Stimulated activated effector memory CD8-positive, alpha-beta T cell treated with anti-CD3 and anti-CD28 coated beads, Interleukin-12 subunit alpha, Interleukin-12 subunit beta, amount 100 ng/mL, for 72 hours (primary cell): ENCODE measurements at regions not wholly inside any gene's neighbourhood (a gene's known extent, or its start where the extent isn't known, plus 50 kb on each side); places are given as distances from the start of the nearest gene placed in this dataset.
A peak's percentile ranks its signal among the peaks of the same experiment; 100 is the strongest.
"Not testable (repeated sequence)": the region's sequence is repeated elsewhere in the genome, so short reads cannot be mapped to it uniquely, and the experiment has no call there.

Source experiments
- ATAC-seq: fragments of 150-1000 bp; cut with Tn5 transposase; 2 replicates; pipeline ENCODE4 v1.10.0; 2021
- DNase-seq, 2 donors: peaks; one replicate each; pipeline ENCODE4 v3.0.0; 2021 to 2022; ENCODE audit warnings: low spot score in 2 of 2
- H3K27ac Mint-ChIP-seq: one replicate; pipeline ENCODE4 v1.8.0; 2022; ENCODE audit warnings: mild to moderate bottlenecking, mixed read lengths
- H3K36me3 Mint-ChIP-seq: one replicate; pipeline ENCODE4 v1.8.0; 2022; ENCODE audit warnings: mild to moderate bottlenecking, mixed read lengths
- H3K4me1 Mint-ChIP-seq: one replicate; pipeline ENCODE4 v1.8.0; 2022; ENCODE audit warnings: mixed read lengths
- H3K4me3 Mint-ChIP-seq: one replicate; pipeline ENCODE4 v1.8.0; 2022; ENCODE audit warnings: mild to moderate bottlenecking, mixed read lengths
- H3K9me3 Mint-ChIP-seq: one replicate; pipeline ENCODE4 v1.8.0; 2022; ENCODE audit warnings: mixed read lengths

GRCh38 chr7:17099083-17099973, 199.1 kb upstream of the AHR start:
- DNase-seq (no peak), ATAC-seq (no peak)
- no peak overlapping the region for H3K27ac Mint-ChIP-seq
- no peaks in the 10 kb centered on the region for H3K9me3 Mint-ChIP-seq
- H3K4me1 Mint-ChIP-seq: peaks cover 6% of the 10 kb centered on the region
- no peaks in the 10 kb centered on the region for H3K36me3 Mint-ChIP-seq
- no peak overlapping the region for H3K4me3 Mint-ChIP-seq

- not testable (repeated sequence) for H3K36me3 Mint-ChIP-seq, H3K27ac Mint-ChIP-seq, H3K4me1 Mint-ChIP-seq, H3K4me3 Mint-ChIP-seq, DNase-seq, ATAC-seq, H3K9me3 Mint-ChIP-seq
Observed at GRCh38 chr7:17099974-17100509, 198.4 kb upstream of the AHR start.

GRCh38 chr7:17101207-17101696, 197.2 kb upstream of the AHR start:
- Mint-ChIP-seq H3K36me3 (no peaks in the 10 kb centered on the region), H3K4me1 (peaks cover 6% of the 10 kb centered on the region), H3K27ac (no peak overlapping the region), H3K9me3 (no peaks in the 10 kb centered on the region), H3K4me3 (no peak overlapping the region)
- DNase-seq: no peak
- no peak for ATAC-seq

- no peak overlapping the region for H3K4me3 Mint-ChIP-seq
- DNase-seq: no peak
- H3K9me3 Mint-ChIP-seq: no peaks in the 10 kb centered on the region
- H3K27ac Mint-ChIP-seq: no peak overlapping the region
- no peaks in the 10 kb centered on the region for H3K4me1 Mint-ChIP-seq
- ATAC-seq: no peak
- H3K36me3 Mint-ChIP-seq: no peaks in the 10 kb centered on the region
Observed at GRCh38 chr7:17103170-17103569, 195.3 kb upstream of the AHR start.

- DNase-seq (no peak), ATAC-seq (no peak)
- H3K4me3 Mint-ChIP-seq: no peak overlapping the region
- H3K4me1 Mint-ChIP-seq: no peaks in the 10 kb centered on the region
- H3K27ac Mint-ChIP-seq: no peak overlapping the region
- H3K36me3 Mint-ChIP-seq: no peaks in the 10 kb centered on the region
- H3K9me3 Mint-ChIP-seq: no peaks in the 10 kb centered on the region
Observed at GRCh38 chr7:17103984-17104383, 194.5 kb upstream of the AHR start.

GRCh38 chr7:17104419-17104818, 194.0 kb upstream of the AHR start:
- Mint-ChIP-seq H3K27ac (no peak overlapping the region), H3K4me3 (no peak overlapping the region), H3K36me3 (no peaks in the 10 kb centered on the region), H3K4me1 (no peaks in the 10 kb centered on the region), H3K9me3 (no peaks in the 10 kb centered on the region)
- ATAC-seq (no peak), DNase-seq (no peak)

- ATAC-seq (no peak), DNase-seq (no peak)
- Mint-ChIP-seq H3K27ac (no peak overlapping the region), H3K4me1 (no peaks in the 10 kb centered on the region), H3K36me3 (no peaks in the 10 kb centered on the region), H3K4me3 (no peak overlapping the region), H3K9me3 (no peaks in the 10 kb centered on the region)
Observed at GRCh38 chr7:17105701-17106100, 192.8 kb upstream of the AHR start.

GRCh38 chr7:17108049-17108584, 190.3 kb upstream of the AHR start:
- H3K4me3 Mint-ChIP-seq: no peak overlapping the region
- H3K9me3 Mint-ChIP-seq: no peaks in the 10 kb centered on the region
- H3K4me1 Mint-ChIP-seq: no peaks in the 10 kb centered on the region
- DNase-seq (no peak), ATAC-seq (no peak)
- H3K27ac Mint-ChIP-seq: no peak overlapping the region
- no peaks in the 10 kb centered on the region for H3K36me3 Mint-ChIP-seq

- ATAC-seq: no peak
- Mint-ChIP-seq H3K36me3 (no peaks in the 10 kb centered on the region), H3K27ac (no peak overlapping the region), H3K4me3 (no peak overlapping the region), H3K9me3 (no peaks in the 10 kb centered on the region), H3K4me1 (no peaks in the 10 kb centered on the region)
- no peak for DNase-seq
Observed at GRCh38 chr7:17109020-17109419, 189.4 kb upstream of the AHR start.

GRCh38 chr7:17113770-17114169, 184.7 kb upstream of the AHR start:
- ATAC-seq, H3K4me1 Mint-ChIP-seq: not testable (repeated sequence)

GRCh38 chr7:17118412-17118811, 180.0 kb upstream of the AHR start:
- DNase-seq (no peak), ATAC-seq (no peak)
- Mint-ChIP-seq H3K4me3 (no peak overlapping the region), H3K4me1 (peaks cover 6% of the 10 kb centered on the region), H3K9me3 (no peaks in the 10 kb centered on the region), H3K36me3 (no peaks in the 10 kb centered on the region), H3K27ac (no peak overlapping the region)

More at GRCh38 chr7:17113770-17114169, 184.7 kb upstream of the AHR start:
- DNase-seq, H3K36me3 Mint-ChIP-seq, H3K4me3 Mint-ChIP-seq, H3K9me3 Mint-ChIP-seq, H3K27ac Mint-ChIP-seq: not testable (repeated sequence)

- H3K4me3 Mint-ChIP-seq: no peak overlapping the region
- ATAC-seq: no peak
- H3K9me3 Mint-ChIP-seq: no peaks in the 10 kb centered on the region
- peaks cover 6% of the 10 kb centered on the region for H3K4me1 Mint-ChIP-seq
- H3K27ac Mint-ChIP-seq: no peak overlapping the region
- H3K36me3 Mint-ChIP-seq: no peaks in the 10 kb centered on the region
- DNase-seq: no peak
Observed at GRCh38 chr7:17120756-17121155, 177.7 kb upstream of the AHR start.

GRCh38 chr7:17121671-17122070, 176.8 kb upstream of the AHR start:
- no peaks in the 10 kb centered on the region for H3K9me3 Mint-ChIP-seq
- H3K36me3 Mint-ChIP-seq: no peaks in the 10 kb centered on the region
- DNase-seq (no peak), ATAC-seq (no peak)
- no peak overlapping the region for H3K27ac Mint-ChIP-seq
- peaks cover 10% of the 10 kb centered on the region for H3K4me1 Mint-ChIP-seq
- H3K4me3 Mint-ChIP-seq: no peak overlapping the region

GRCh38 chr7:17123020-17123419, 175.4 kb upstream of the AHR start:
- ATAC-seq (no peak), DNase-seq (no peak)
- Mint-ChIP-seq H3K9me3 (no peaks in the 10 kb centered on the region), H3K36me3 (no peaks in the 10 kb centered on the region), H3K4me3 (no peak overlapping the region), H3K4me1 (peaks cover 15% of the 10 kb centered on the region), H3K27ac (no peak overlapping the region)

GRCh38 chr7:17126413-17127268, 171.8 kb upstream of the AHR start:
- ATAC-seq (peak; percentile 89), DNase-seq (no peak)
- H3K4me3 Mint-ChIP-seq: no peak overlapping the region

More at GRCh38 chr7:17126413-17127268, 171.8 kb upstream of the AHR start:
- H3K36me3 Mint-ChIP-seq: no peaks in the 10 kb centered on the region
- peak overlapping the region; percentile 51 for H3K27ac Mint-ChIP-seq
- no peaks in the 10 kb centered on the region for H3K9me3 Mint-ChIP-seq
- peaks cover 15% of the 10 kb centered on the region for H3K4me1 Mint-ChIP-seq
